Gastroesophageal sphincter (tissue), 3 donors: ENCODE measurements at regions not wholly inside any gene's neighbourhood (a gene's known extent, or its start where the extent isn't known, plus 50 kb on each side); places are given as distances from the start of the nearest gene placed in this dataset.

Experiments used
- EP300 ChIP-seq: sonication (generic); formaldehyde crosslinking; IDR thresholded peaks from one replicate; pipeline ENCODE4 v1.6.1; 2017; ENCODE audit warnings: antibody characterized with exemption, mild to moderate bottlenecking
- POLR2A ChIP-seq, 2 donors: fragments of 450-650 bp; IDR thresholded peaks; one replicate each; pipeline ENCODE4 v1.6.1; 2017; ENCODE audit warnings: antibody characterized with exemption in 2 of 2, mild to moderate bottlenecking in 2 of 2, moderate library complexity in 1 of 2
- TF ChIP-seq, protein P1 (sequence below), 4 experiments: fragments of 200-600 bp in 2 of 4; fragments of 450-650 bp in 2 of 4; sonication (generic) in 1 of 4; IDR thresholded peaks; one replicate each; pipeline ENCODE4 v1.5.1; 2017 to 2019; ENCODE audit warnings: antibody characterized with exemption in 4 of 4, mild to moderate bottlenecking in 2 of 4, moderate library complexity in 2 of 4

DNA sequence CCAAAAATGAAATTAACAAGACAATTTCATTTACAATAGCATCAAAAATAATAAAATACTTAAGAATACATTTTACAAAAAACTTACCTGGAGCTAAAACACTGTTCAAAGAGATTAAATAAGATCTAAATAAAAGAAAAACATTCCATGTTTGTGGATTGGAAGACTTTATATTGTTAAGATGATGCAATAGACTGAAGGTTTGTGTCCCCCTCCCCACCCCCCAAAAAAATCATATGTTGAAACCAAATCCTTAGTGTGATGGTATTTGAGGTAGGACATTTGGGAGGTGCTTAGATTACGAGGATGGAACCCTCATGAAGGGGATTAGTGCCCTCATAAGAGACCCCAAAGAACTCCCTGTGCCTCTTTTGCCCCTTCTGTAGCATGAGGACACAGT lies 117.6 kb downstream of the ZNF467 start:
- TF ChIP-seq, protein P1, sequence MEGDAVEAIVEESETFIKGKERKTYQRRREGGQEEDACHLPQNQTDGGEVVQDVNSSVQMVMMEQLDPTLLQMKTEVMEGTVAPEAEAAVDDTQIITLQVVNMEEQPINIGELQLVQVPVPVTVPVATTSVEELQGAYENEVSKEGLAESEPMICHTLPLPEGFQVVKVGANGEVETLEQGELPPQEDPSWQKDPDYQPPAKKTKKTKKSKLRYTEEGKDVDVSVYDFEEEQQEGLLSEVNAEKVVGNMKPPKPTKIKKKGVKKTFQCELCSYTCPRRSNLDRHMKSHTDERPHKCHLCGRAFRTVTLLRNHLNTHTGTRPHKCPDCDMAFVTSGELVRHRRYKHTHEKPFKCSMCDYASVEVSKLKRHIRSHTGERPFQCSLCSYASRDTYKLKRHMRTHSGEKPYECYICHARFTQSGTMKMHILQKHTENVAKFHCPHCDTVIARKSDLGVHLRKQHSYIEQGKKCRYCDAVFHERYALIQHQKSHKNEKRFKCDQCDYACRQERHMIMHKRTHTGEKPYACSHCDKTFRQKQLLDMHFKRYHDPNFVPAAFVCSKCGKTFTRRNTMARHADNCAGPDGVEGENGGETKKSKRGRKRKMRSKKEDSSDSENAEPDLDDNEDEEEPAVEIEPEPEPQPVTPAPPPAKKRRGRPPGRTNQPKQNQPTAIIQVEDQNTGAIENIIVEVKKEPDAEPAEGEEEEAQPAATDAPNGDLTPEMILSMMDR (IDR thresholded peaks at IDR 0.05) = no peak
- no peak for TF ChIP-seq POLR2A (IDR thresholded peaks at IDR 0.05)
- TF ChIP-seq EP300 = no peak
